Sigmoid colon (tissue), 3 donors: ENCODE measurements at regions not wholly inside any gene's neighbourhood (a gene's known extent, or its start where the extent isn't known, plus 50 kb on each side); places are given as distances from the start of the nearest gene placed in this dataset.

Source experiments
- CTCF ChIP-seq, 4 experiments: fragments of 450-650 bp in 3 of 4; fragments of 200-600 bp in 1 of 4; IDR thresholded peaks; one replicate each; pipeline ENCODE4 v1.5.1; 2016 to 2019; ENCODE audit warnings: antibody characterized with exemption in 4 of 4, mild to moderate bottlenecking in 3 of 4, moderate library complexity in 2 of 4
- POLR2A ChIP-seq, 2 donors: fragments of 450-650 bp; IDR thresholded peaks; one replicate each; pipeline ENCODE4 v1.6.1; 2016; ENCODE audit warnings: antibody characterized with exemption in 2 of 2, mild to moderate bottlenecking in 2 of 2, moderate library complexity in 2 of 2

GRCh38 chr19:31527443-31527842, 178.2 kb upstream of the TSHZ3 start:
- TF ChIP-seq POLR2A (IDR thresholded peaks at IDR 0.05) (no peak), CTCF (IDR thresholded peaks at IDR 0.05) (no peak)
